H1 (cell line): ENCODE measurements at regions not wholly inside any gene's neighbourhood (a gene's known extent, or its start where the extent isn't known, plus 50 kb on each side); places are given as distances from the start of the nearest gene placed in this dataset.

Experiments used
- CTCF ChIA-PET: fragments of 300-600 bp; sonication (Branson Sonifier 250); formaldehyde crosslinking; loops from one replicate; lab custom pipeline; 2021; ENCODE audit not compliant: partially characterized antibody; lab: Charles Lee
- POLR2A ChIA-PET: fragments of 300-600 bp; sonication (Branson Sonifier 250); formaldehyde crosslinking; loops from one replicate; lab custom pipeline; 2021; ENCODE audit warnings: inconsistent platforms; ENCODE audit not compliant: partially characterized antibody; lab: Charles Lee
- DNase-seq, 2 experiments: peaks; one replicate each; pipeline versions ENCODE4 v3.0.0 to v3.0.0-alpha.2; 2010 to 2022; ENCODE audit warnings: low spot score in 2 of 2, low read depth in 1 of 2, mixed read lengths in 1 of 2
- FAIRE-seq: peaks from 2 replicates; lab custom pipeline; 2011; peaks lifted over from hg19 to GRCh38; lab: Jason Lieb, UNC
- H2AFZ ChIP-seq: 2 replicates; pipeline ENCODE4 v1.8.1; 2012; ENCODE audit warnings: low read length, inconsistent platforms
- H2AK5ac ChIP-seq: 2 replicates; pipeline ENCODE4 v1.6.1; 2013; ENCODE audit warnings: low read depth, low read length
- H2BK120ac ChIP-seq: replicated peaks from 2 replicates; pipeline ENCODE3; 2013; ENCODE audit warnings: low read depth, low read length, inconsistent platforms
- H2BK12ac ChIP-seq: 2 replicates; pipeline ENCODE4 v1.6.1; 2013; ENCODE audit warnings: low read depth, low read length
- H2BK15ac ChIP-seq: 2 replicates; pipeline ENCODE4 v1.6.1; 2013; ENCODE audit warnings: low read length
- H2BK20ac ChIP-seq: 2 replicates; pipeline ENCODE4 v1.6.1; 2013; ENCODE audit warnings: low read length
- H2BK5ac ChIP-seq: 2 replicates; pipeline ENCODE4 v1.6.1; 2013; ENCODE audit warnings: low read depth, low read length
- H3K14ac ChIP-seq: 2 replicates; pipeline ENCODE4 v1.6.1; 2013; ENCODE audit warnings: inconsistent platforms; ENCODE audit not compliant: insufficient read length
- H3K18ac ChIP-seq: 2 replicates; pipeline ENCODE4 v1.6.1; 2013; ENCODE audit warnings: low read length; ENCODE audit errors: extremely low read depth
- H3K23ac ChIP-seq: 2 replicates; pipeline ENCODE4 v1.6.1; 2013; ENCODE audit warnings: inconsistent platforms; ENCODE audit not compliant: insufficient read length
- H3K23me2 ChIP-seq: 2 replicates; pipeline ENCODE4 v1.6.1; 2013; ENCODE audit warnings: low read depth, low read length
- H3K27ac ChIP-seq: 2 replicates; pipeline ENCODE4 v1.6.1; 2011; ENCODE audit warnings: low read depth, low read length, inconsistent platforms
- H3K27me3 ChIP-seq, 4 experiments: replicated peaks in 1 of 4; 1 replicate in 1 of 4; 2 replicates in 3 of 4; pipeline versions ENCODE4 v1.6.1 to v1.8.1; 2011 to 2013; ENCODE audit warnings: low read length in 3 of 4, mild to moderate bottlenecking in 3 of 4, inconsistent platforms in 2 of 4, mixed read lengths in 2 of 4, moderate library complexity in 1 of 4; ENCODE audit not compliant: control insufficient read depth in 3 of 4, insufficient read depth in 3 of 4; ENCODE audit errors: extremely low read depth in 1 of 4
- H3K36me3 ChIP-seq, 4 experiments: 2 replicates each; pipeline versions ENCODE4 v1.6.1 to v1.8.1; 2011 to 2013; ENCODE audit warnings: mild to moderate bottlenecking in 4 of 4, low read length in 3 of 4, moderate library complexity in 2 of 4, control low read depth in 1 of 4, inconsistent platforms in 1 of 4; ENCODE audit not compliant: insufficient read depth in 4 of 4, control insufficient read depth in 2 of 4
- H3K4ac ChIP-seq: replicated peaks from 2 replicates; pipeline ENCODE3; 2013; ENCODE audit warnings: low read length, low read depth, mixed read lengths, inconsistent platforms; ENCODE audit not compliant: insufficient read length
- H3K4me1 ChIP-seq, 4 experiments: replicated peaks in 1 of 4; 1 replicate in 1 of 4; 2 replicates in 3 of 4; pipeline versions ENCODE4 v1.6.1 to v1.8.1; 2011 to 2013; ENCODE audit warnings: low read length in 3 of 4, inconsistent platforms in 2 of 4, mixed read lengths in 1 of 4; ENCODE audit not compliant: insufficient read depth in 4 of 4, control insufficient read depth in 3 of 4
- H3K4me2 ChIP-seq, 2 experiments: 2 replicates each; pipeline versions ENCODE4 v1.6.1 to v1.8.1; 2011 to 2013; ENCODE audit warnings: low read depth in 2 of 2, low read length in 2 of 2, control low read depth in 1 of 2, inconsistent platforms in 1 of 2, mild to moderate bottlenecking in 1 of 2; ENCODE audit not compliant: insufficient read depth in 1 of 2
- H3K4me3 ChIP-seq, 4 experiments: fragments of 200-600, 300-600 bp in 1 of 4; sonication (generic), shearing (Covaris generic), sonication (Bioruptor Twin) in 1 of 4; 2 replicates each; pipeline versions ENCODE4 v1.5.1 to v1.8.1; 2011 to 2016; ENCODE audit warnings: low read length in 4 of 4, low read depth in 3 of 4, control low read depth in 2 of 4, inconsistent platforms in 2 of 4, mild to moderate bottlenecking in 2 of 4, mixed read lengths in 1 of 4, moderate library complexity in 1 of 4; ENCODE audit not compliant: insufficient read depth in 2 of 4; ENCODE audit errors: extremely low read depth in 1 of 4
- H3K56ac ChIP-seq: replicated peaks from 2 replicates; pipeline ENCODE3; 2013; ENCODE audit warnings: low read depth, mild to moderate bottlenecking, mixed read lengths, low read length, inconsistent platforms; ENCODE audit not compliant: insufficient read length
- H3K79me1 ChIP-seq: 2 replicates; pipeline ENCODE4 v1.6.1; 2013; ENCODE audit warnings: low read depth, low read length, control low read depth
- H3K79me2 ChIP-seq, 2 experiments: 2 replicates each; pipeline versions ENCODE4 v1.6.1 to v1.8.1; 2012 to 2013; ENCODE audit warnings: low read length in 2 of 2, mild to moderate bottlenecking in 2 of 2, inconsistent platforms in 1 of 2; ENCODE audit not compliant: insufficient read depth in 2 of 2, control insufficient read depth in 1 of 2
- H3K9ac ChIP-seq, 4 experiments: replicated peaks in 1 of 4; 1 replicate in 1 of 4; 2 replicates in 3 of 4; pipeline versions ENCODE4 v1.6.1 to v1.8.1; 2011 to 2013; ENCODE audit warnings: low read depth in 3 of 4, low read length in 3 of 4, control low read depth in 2 of 4, mild to moderate bottlenecking in 2 of 4, moderate library complexity in 2 of 4, inconsistent platforms in 1 of 4; ENCODE audit errors: extremely low read depth in 1 of 4
- H3K9me3 ChIP-seq, 2 experiments: 2 replicates each; pipeline versions ENCODE4 v1.6.1 to v1.8.1; 2012 to 2013; ENCODE audit warnings: mild to moderate bottlenecking in 2 of 2, moderate library complexity in 2 of 2, control low read depth in 1 of 2, inconsistent platforms in 1 of 2, low read depth in 1 of 2, low read length in 1 of 2, mixed read lengths in 1 of 2; ENCODE audit not compliant: insufficient read depth in 2 of 2
- H4K20me1 ChIP-seq, 2 experiments: replicated peaks in 1 of 2; 2 replicates each; pipeline versions ENCODE3 to v1.8.1; 2011 to 2013; ENCODE audit warnings: inconsistent platforms in 2 of 2, low read length in 2 of 2, mild to moderate bottlenecking in 1 of 2; ENCODE audit not compliant: insufficient read depth in 2 of 2, control insufficient read depth in 1 of 2
- H4K5ac ChIP-seq: 2 replicates; pipeline ENCODE4 v1.6.1; 2013; ENCODE audit warnings: low read length, low read depth, mixed read lengths, inconsistent platforms; ENCODE audit not compliant: insufficient read length
- H4K8ac ChIP-seq: 2 replicates; pipeline ENCODE4 v1.8.0; 2013; ENCODE audit warnings: mild to moderate bottlenecking, moderate library complexity, low read length, inconsistent platforms; ENCODE audit not compliant: insufficient read depth; ENCODE audit errors: extremely low read depth
- H4K91ac ChIP-seq: replicated peaks from 2 replicates; pipeline ENCODE3; 2013; ENCODE audit warnings: low read length, mixed read lengths, inconsistent platforms; ENCODE audit not compliant: insufficient read length
- ASH2L ChIP-seq: fragments of 200-600, 300-600 bp; sonication (generic); IDR thresholded peaks from one replicate; pipeline ENCODE4 v1.7.1; 2017; ENCODE audit warnings: low read length
- CHD1 ChIP-seq: IDR thresholded peaks from 2 replicates; pipeline ENCODE4 v1.6.1; 2012; ENCODE audit warnings: low read depth, low read length, improper control_type of control experiment
- GTF2F1 ChIP-seq: IDR thresholded peaks from 2 replicates; pipeline ENCODE4 v1.6.1; 2012; ENCODE audit warnings: low read depth, low read length, improper control_type of control experiment, borderline replicate concordance
- KDM4A ChIP-seq: IDR thresholded peaks from one replicate; pipeline ENCODE4 v1.7.1; 2012; ENCODE audit warnings: low read depth, mild to moderate bottlenecking, moderate library complexity, low read length, inconsistent platforms; ENCODE audit not compliant: severe bottlenecking
- KDM5A ChIP-seq: fragments of 200-600 bp; IDR thresholded peaks from 2 replicates; pipeline ENCODE4 v1.7.1; 2012; ENCODE audit warnings: mild to moderate bottlenecking, low read length, inconsistent platforms, mixed read lengths
- NANOG ChIP-seq: IDR thresholded peaks from 2 replicates; pipeline ENCODE4 v1.6.1; 2011; ENCODE audit warnings: low read length, low read depth, mild to moderate bottlenecking, inconsistent platforms; ENCODE audit not compliant: insufficient read depth, poor library complexity, severe bottlenecking
- SIN3A ChIP-seq, 2 experiments: IDR thresholded peaks in 1 of 2; conservative IDR thresholded peaks in 1 of 2; 2 replicates each; pipeline ENCODE4 v1.6.1; 2011 to 2012; ENCODE audit warnings: low read length in 2 of 2, improper control_type of control experiment in 1 of 2, low read depth in 1 of 2, mild to moderate bottlenecking in 1 of 2
- SIX5 ChIP-seq: IDR thresholded peaks from 2 replicates; pipeline ENCODE4 v1.6.1; 2011; ENCODE audit warnings: mild to moderate bottlenecking, low read depth, low read length
- WGBS, 2 experiments: shearing (Covaris generic) in 1 of 2; methylation state at CpG; one replicate each; pipeline versions ENCODE4 v1.1.6 to v1.1.7; 2013 to 2015; ENCODE audit warnings: low lambda C conversion rate in 2 of 2, mixed read lengths in 2 of 2, inconsistent platforms in 1 of 2, low coverage in 1 of 2, missing lambda C conversion rate in 1 of 2; ENCODE audit not compliant: insufficient replicate concordance in 2 of 2, insufficient coverage in 1 of 2, insufficient read length in 1 of 2; ENCODE audit errors: extremely low coverage in 1 of 2, missing lambda C conversion rate in 1 of 2; 5-methylcytosine and 5-hydroxymethylcytosine counted together
- TF ChIP-seq, protein P1 (sequence below): IDR thresholded peaks from 2 replicates; pipeline ENCODE4 v1.6.1; 2012; ENCODE audit warnings: inconsistent platforms
- TF ChIP-seq, protein P2 (sequence below): IDR thresholded peaks from 2 replicates; pipeline ENCODE4 v1.6.1; 2011; ENCODE audit warnings: low read length, improper control_type of control experiment

DNA sequence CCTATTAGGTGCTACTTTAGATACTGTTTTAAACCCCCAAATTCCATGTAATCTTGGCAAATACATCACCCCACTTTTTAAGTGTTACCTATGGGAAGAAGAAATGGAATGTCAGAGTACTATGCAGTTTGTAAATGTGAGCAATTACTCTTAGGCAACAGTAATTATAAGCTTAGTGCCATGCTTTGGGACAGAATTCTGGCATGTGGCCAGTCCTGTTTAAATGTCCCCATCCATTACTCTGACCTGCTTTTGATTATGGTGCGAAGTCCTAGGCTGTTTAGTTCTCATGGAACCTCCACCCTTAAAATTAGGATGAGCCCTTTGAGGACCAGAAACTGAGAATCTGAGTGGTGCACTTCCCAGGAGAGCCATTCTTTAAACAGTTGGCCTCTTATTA lies 321.4 kb upstream of the RGS6 start:
- no peak overlapping the region for H4K5ac ChIP-seq
- H4K91ac ChIP-seq, result no peak overlapping the region
- no peak overlapping the region for H2BK20ac ChIP-seq
- peaks cover under 1% of the 10 kb centered on the region; the same call in 1 of the 2 replicates for H3K79me1 ChIP-seq
- 96% methylated on average over 1 of the region's 1 CpG; no CpG with 5 or more reads in 1 of the 2 experiments for WGBS, 2 experiments
- CTCF ChIA-PET, result no interaction called here
- H3K4me2 ChIP-seq, result no peak overlapping the region
- H4K8ac ChIP-seq, result no peak overlapping the region
- no peaks in the 10 kb centered on the region for H3K36me3 ChIP-seq
- POLR2A ChIA-PET, result no interaction called here
- H2BK120ac ChIP-seq, result no peak overlapping the region
- H3K9me3 ChIP-seq, result no peaks in the 10 kb centered on the region
- no peak overlapping the region for H3K18ac ChIP-seq
- no peak overlapping the region for H2AK5ac ChIP-seq
- DNase-seq (no peak), FAIRE-seq (no peak)
- no peak overlapping the region for H2AFZ ChIP-seq
- H3K79me2 ChIP-seq, result peaks cover 0 to 29% of the 10 kb centered on the region in 2 experiments; a peak in 2 of 4 replicates
- H2BK5ac ChIP-seq, result no peak overlapping the region
- H3K14ac ChIP-seq, result no peak overlapping the region
- H2BK15ac ChIP-seq, result no peak overlapping the region
- no peak overlapping the region for H3K56ac ChIP-seq
- no peak overlapping the region for H3K4me3 ChIP-seq
- H3K23me2 ChIP-seq, result no peaks in the 10 kb centered on the region
- no peak overlapping the region for H3K9ac ChIP-seq
- peaks cover 0 to 5% of the 10 kb centered on the region in 2 experiments for H4K20me1 ChIP-seq
- no peak overlapping the region for H3K4ac ChIP-seq
- no peak overlapping the region for H3K23ac ChIP-seq
- H3K27ac ChIP-seq, result no peak overlapping the region
- H2BK12ac ChIP-seq, result no peak overlapping the region
- H3K4me1 ChIP-seq, result peaks cover 0 to 6% (median 2%) of the 10 kb centered on the region in 4 experiments; a peak in 2 of 7 replicates
- H3K27me3 ChIP-seq, result no peaks in the 10 kb centered on the region
- TF ChIP-seq KDM4A, result no peak
- TF ChIP-seq, protein P1, sequence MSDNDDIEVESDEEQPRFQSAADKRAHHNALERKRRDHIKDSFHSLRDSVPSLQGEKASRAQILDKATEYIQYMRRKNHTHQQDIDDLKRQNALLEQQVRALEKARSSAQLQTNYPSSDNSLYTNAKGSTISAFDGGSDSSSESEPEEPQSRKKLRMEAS, result no peak
- TF ChIP-seq KDM5A, result no peak
- no peak for TF ChIP-seq GTF2F1
- no peak for TF ChIP-seq SIX5
- no peak for TF ChIP-seq ASH2L
- TF ChIP-seq, protein P2, sequence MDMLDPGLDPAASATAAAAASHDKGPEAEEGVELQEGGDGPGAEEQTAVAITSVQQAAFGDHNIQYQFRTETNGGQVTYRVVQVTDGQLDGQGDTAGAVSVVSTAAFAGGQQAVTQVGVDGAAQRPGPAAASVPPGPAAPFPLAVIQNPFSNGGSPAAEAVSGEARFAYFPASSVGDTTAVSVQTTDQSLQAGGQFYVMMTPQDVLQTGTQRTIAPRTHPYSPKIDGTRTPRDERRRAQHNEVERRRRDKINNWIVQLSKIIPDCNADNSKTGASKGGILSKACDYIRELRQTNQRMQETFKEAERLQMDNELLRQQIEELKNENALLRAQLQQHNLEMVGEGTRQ, result no peak
- TF ChIP-seq SIN3A (conservative IDR thresholded peaks at IDR 0.05 in 1 of 2, IDR thresholded peaks at IDR 0.05 in 1 of 2; ENCODE audit: low read depth in 1 of 2, low read length in 2 of 2), result no peak
- no peak for TF ChIP-seq NANOG
- no peak for TF ChIP-seq CHD1
